ENCODE measurements at regions not wholly inside any gene's neighbourhood (a gene's known extent, or its start where the extent isn't known, plus 50 kb on each side); places are given as distances from the start of the nearest gene placed in this dataset.

- TF ChIP-seq FOXP4 (CRISPR knock-in tag; IDR thresholded peaks at IDR 0.05) (no peak), E2F4 (CRISPR knock-in tag; IDR thresholded peaks at IDR 0.05; ENCODE audit: borderline replicate concordance, low read depth) (no peak), MLX (CRISPR knock-in tag; IDR thresholded peaks at IDR 0.05) (no peak), TP53 (CRISPR knock-in tag; IDR thresholded peaks at IDR 0.05) (no peak)
These were observed 195.5 kb downstream of the LMO4 start (continued) for GRCh38 chr1:87524021-87524754.

GRCh38 chr1:87528754-87529517 lies 200.3 kb downstream of the LMO4 start:
- H3K9me3 Mint-ChIP-seq: peaks cover 53% of the 10 kb centered on the region
- peaks cover 14% of the 10 kb centered on the region for H3K36me3 Mint-ChIP-seq
- H3K4me3 Mint-ChIP-seq: no peak overlapping the region
- H3K27ac Mint-ChIP-seq: no peak overlapping the region
- no peaks in the 10 kb centered on the region for H3K27me3 Mint-ChIP-seq (ENCODE audit: low read depth)
- TF ChIP-seq CBFB (CRISPR knock-in tag; IDR thresholded peaks at IDR 0.05; ENCODE audit: low read depth) (no peak), PREB (CRISPR knock-in tag; IDR thresholded peaks at IDR 0.05; ENCODE audit: borderline replicate concordance) (no peak), ATF3 (CRISPR knock-in tag; conservative IDR thresholded peaks at IDR 0.05) (no peak), FOXK1 (CRISPR knock-in tag; IDR thresholded peaks at IDR 0.05) (no peak), AR (CRISPR knock-in tag; IDR thresholded peaks at IDR 0.05) (no peak), AFF4 (CRISPR knock-in tag; IDR thresholded peaks at IDR 0.05; ENCODE audit: borderline replicate concordance) (no peak), MAX (CRISPR knock-in tag; IDR thresholded peaks at IDR 0.05) (no peak), JUN (CRISPR knock-in tag; IDR thresholded peaks at IDR 0.05) (no peak), SOX15 (CRISPR knock-in tag; IDR thresholded peaks at IDR 0.05) (no peak)
- ATAC-seq (no peak), DNase-seq (ENCODE audit: low spot score) (no peak)
- H3K4me1 Mint-ChIP-seq: peaks cover 5% of the 10 kb centered on the region
- ChIA-PET CTCF (no interaction called here), POLR2A (no interaction called here)
